ENCODE measurements at regions not wholly inside any gene's neighbourhood (a gene's known extent, or its start where the extent isn't known, plus 50 kb on each side); places are given as distances from the start of the nearest gene placed in this dataset.

DNA sequence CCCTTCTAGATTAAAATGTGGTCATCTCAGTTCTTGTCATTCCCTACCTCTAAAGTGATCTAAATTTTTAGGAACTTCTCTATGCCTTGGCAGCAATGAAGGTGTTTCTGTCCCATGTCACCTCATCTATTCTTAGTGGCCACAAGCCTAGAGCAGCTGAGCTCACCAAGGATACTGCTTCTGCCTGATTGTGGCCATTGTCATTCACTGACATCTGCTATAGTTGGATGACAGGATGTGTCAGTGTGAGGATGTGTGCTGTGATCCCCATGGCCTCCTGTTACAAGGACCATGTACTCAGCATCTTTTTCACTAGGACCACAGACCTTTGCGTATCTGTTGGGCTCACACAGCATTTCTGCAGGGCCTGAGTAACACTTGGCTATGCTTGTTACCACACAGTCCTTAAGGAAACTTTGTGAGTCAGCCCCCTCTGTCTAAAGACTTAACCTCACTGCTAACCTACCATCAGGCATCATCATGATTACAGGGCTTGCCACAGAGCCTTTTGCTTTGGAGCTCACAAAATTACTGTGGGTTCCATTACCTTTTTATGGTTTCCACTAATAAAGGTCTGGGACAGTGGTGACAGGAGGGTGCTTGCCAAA, 421.0 kb downstream of the ADAM29 start:
- Histone ChIP-seq H3K4me1 (ENCODE audit: control insufficient read depth in 1 of 2, extremely low read depth in 1 of 2, insufficient read depth in 2 of 2, low read length in 2 of 2) (no peaks in the 10 kb centered on the region), H3K36me3 (ENCODE audit: control insufficient read depth in 2 of 2, extremely low read depth in 1 of 2, insufficient read depth in 1 of 2, low read length in 1 of 2) (no peaks in the 10 kb centered on the region), H3K27me3 (replicated peaks in 1 of 2; ENCODE audit: control insufficient read depth in 2 of 2, extremely low read depth in 1 of 2, insufficient read depth in 2 of 2, low read length in 1 of 2) (no peaks in the 10 kb centered on the region), H3K27ac (ENCODE audit: low read length) (no peak overlapping the region), H3K4me3 (ENCODE audit: control insufficient read depth in 1 of 2, extremely low read depth in 1 of 2, low read length in 1 of 2) (no peak overlapping the region), H3K9me3 (no peaks in the 10 kb centered on the region)
- ATAC-seq (replicated peaks in 1 of 4), result no peak
- ChIA-PET CTCF (no interaction called here), POLR2A (interaction anchor here in 1 of 2 donors (0.5 kb wide), 1 partner anchor 178 kb away, joined by 3 read pairs; no protein-coding TSS in a partner anchor)
- Mint-ChIP-seq H3K27ac (no peak overlapping the region), H3K4me1 (no peaks in the 10 kb centered on the region), H3K9me3 (peaks cover 5 to 11% (median 8%) of the 10 kb centered on the region in 3 donors), H3K36me3 (no peaks in the 10 kb centered on the region), H3K27me3 (no peaks in the 10 kb centered on the region), H3K4me3 (no peak overlapping the region)
- no peak for DNase-seq
- 57% methylated on average over 1 of the region's 1 CpG for WGBS (ENCODE audit: insufficient coverage)

- no peaks in the 10 kb centered on the region for H3K36me3 ChIP-seq (ENCODE audit: control insufficient read depth in 2 of 2, extremely low read depth in 1 of 2, insufficient read depth in 1 of 2, low read length in 1 of 2)
- 60% methylated on average over 1 of the region's 2 CpGs for WGBS (ENCODE audit: insufficient coverage)
- H3K27me3 Mint-ChIP-seq, result no peaks in the 10 kb centered on the region
- ChIA-PET POLR2A (no interaction called here), CTCF (no interaction called here)
- H3K4me3 Mint-ChIP-seq, result no peak overlapping the region
- ATAC-seq (replicated peaks in 1 of 4), result no peak
- H3K9me3 ChIP-seq, result no peaks in the 10 kb centered on the region
- no peaks in the 10 kb centered on the region for H3K36me3 Mint-ChIP-seq
- no peak overlapping the region for H3K4me3 ChIP-seq (ENCODE audit: control insufficient read depth in 1 of 2, extremely low read depth in 1 of 2, low read length in 1 of 2)
- peaks cover 6 to 17% (median 10%) of the 10 kb centered on the region in 3 donors for H3K9me3 Mint-ChIP-seq
- H3K27ac Mint-ChIP-seq, result no peak overlapping the region
- H3K4me1 ChIP-seq (ENCODE audit: control insufficient read depth in 1 of 2, extremely low read depth in 1 of 2, insufficient read depth in 2 of 2, low read length in 2 of 2), result no peaks in the 10 kb centered on the region
- no peaks in the 10 kb centered on the region for H3K27me3 ChIP-seq (replicated peaks in 1 of 2; ENCODE audit: control insufficient read depth in 2 of 2, extremely low read depth in 1 of 2, insufficient read depth in 2 of 2, low read length in 1 of 2)
- DNase-seq, result no peak
- no peak overlapping the region for H3K27ac ChIP-seq (ENCODE audit: low read length)
- no peaks in the 10 kb centered on the region for H3K4me1 Mint-ChIP-seq
Observed at GRCh38 chr4:175341203-175341755, 423.1 kb downstream of the ADAM29 start.

- H3K27ac ChIP-seq (ENCODE audit: low read length), result no peak overlapping the region
- H3K27me3 Mint-ChIP-seq, result no peaks in the 10 kb centered on the region
- H3K4me3 ChIP-seq (ENCODE audit: control insufficient read depth in 1 of 2, extremely low read depth in 1 of 2, low read length in 1 of 2), result no peak overlapping the region
- no peak for ATAC-seq (replicated peaks in 1 of 4)
- H3K9me3 Mint-ChIP-seq, result peaks cover 9 to 15% (median 11%) of the 10 kb centered on the region in 3 donors
- WGBS (ENCODE audit: insufficient coverage), result no CpG with 5 or more reads among the region's 2 CpGs
- H3K9me3 ChIP-seq, result no peaks in the 10 kb centered on the region
- no peaks in the 10 kb centered on the region for H3K36me3 Mint-ChIP-seq
- no peak overlapping the region for H3K4me3 Mint-ChIP-seq
- no peaks in the 10 kb centered on the region for H3K4me1 Mint-ChIP-seq
- CTCF ChIA-PET, result interaction anchor here in 1 of 2 donors (0.7 kb wide), 1 partner anchor 231 kb away, joined by 8 read pairs; no protein-coding TSS in a partner anchor
- POLR2A ChIA-PET, result no interaction called here
- H3K4me1 ChIP-seq (ENCODE audit: control insufficient read depth in 1 of 2, extremely low read depth in 1 of 2, insufficient read depth in 2 of 2, low read length in 2 of 2), result no peaks in the 10 kb centered on the region
- H3K27ac Mint-ChIP-seq, result no peak overlapping the region
- DNase-seq, result no peak
- H3K36me3 ChIP-seq (ENCODE audit: control insufficient read depth in 2 of 2, extremely low read depth in 1 of 2, insufficient read depth in 1 of 2, low read length in 1 of 2), result no peaks in the 10 kb centered on the region
- H3K27me3 ChIP-seq (replicated peaks in 1 of 2; ENCODE audit: control insufficient read depth in 2 of 2, extremely low read depth in 1 of 2, insufficient read depth in 2 of 2, low read length in 1 of 2), result no peaks in the 10 kb centered on the region
Observed at GRCh38 chr4:175346376-175346775, 428.2 kb downstream of the ADAM29 start.

- H3K27ac Mint-ChIP-seq, result no peak overlapping the region
- peaks cover 4 to 7% (median 7%) of the 10 kb centered on the region in 3 donors for H3K9me3 Mint-ChIP-seq
- CTCF ChIA-PET, result no interaction called here
- no peaks in the 10 kb centered on the region for H3K4me1 ChIP-seq (ENCODE audit: control insufficient read depth in 1 of 2, extremely low read depth in 1 of 2, insufficient read depth in 2 of 2, low read length in 2 of 2)
- H3K4me1 Mint-ChIP-seq, result no peaks in the 10 kb centered on the region
- no peak overlapping the region for H3K27ac ChIP-seq (ENCODE audit: low read length)
- no peak overlapping the region for H3K4me3 ChIP-seq (ENCODE audit: control insufficient read depth in 1 of 2, extremely low read depth in 1 of 2, low read length in 1 of 2)
- H3K36me3 ChIP-seq (ENCODE audit: control insufficient read depth in 2 of 2, extremely low read depth in 1 of 2, insufficient read depth in 1 of 2, low read length in 1 of 2), result no peaks in the 10 kb centered on the region
- POLR2A ChIA-PET, result no interaction called here
- H3K27me3 ChIP-seq (replicated peaks in 1 of 2; ENCODE audit: control insufficient read depth in 2 of 2, extremely low read depth in 1 of 2, insufficient read depth in 2 of 2, low read length in 1 of 2), result no peaks in the 10 kb centered on the region
- DNase-seq (no peak), ATAC-seq (replicated peaks in 1 of 4) (no peak)
- 60% methylated on average over 1 of the region's 3 CpGs for WGBS (ENCODE audit: insufficient coverage)
- H3K4me3 Mint-ChIP-seq, result no peak overlapping the region
- H3K27me3 Mint-ChIP-seq, result no peaks in the 10 kb centered on the region
- no peaks in the 10 kb centered on the region for H3K9me3 ChIP-seq
- no peaks in the 10 kb centered on the region for H3K36me3 Mint-ChIP-seq
Observed at GRCh38 chr4:175350246-175350645, 432.1 kb downstream of the ADAM29 start.

GRCh38 chr4:175351473-175351872, 433.3 kb downstream of the ADAM29 start:
- DNase-seq (no peak), ATAC-seq (replicated peaks in 1 of 4) (no peak)
- H3K27me3 ChIP-seq (replicated peaks in 1 of 2; ENCODE audit: control insufficient read depth in 2 of 2, extremely low read depth in 1 of 2, insufficient read depth in 2 of 2, low read length in 1 of 2), result no peaks in the 10 kb centered on the region
- Mint-ChIP-seq H3K4me1 (no peaks in the 10 kb centered on the region), H3K4me3 (no peak overlapping the region), H3K9me3 (peaks cover 6 to 10% (median 7%) of the 10 kb centered on the region in 3 donors), H3K36me3 (no peaks in the 10 kb centered on the region), H3K27me3 (no peaks in the 10 kb centered on the region), H3K27ac (no peak overlapping the region)
- no peaks in the 10 kb centered on the region for H3K4me1 ChIP-seq (ENCODE audit: control insufficient read depth in 1 of 2, extremely low read depth in 1 of 2, insufficient read depth in 2 of 2, low read length in 2 of 2)
- H3K4me3 ChIP-seq (ENCODE audit: control insufficient read depth in 1 of 2, extremely low read depth in 1 of 2, low read length in 1 of 2), result no peak overlapping the region
- ChIA-PET POLR2A (no interaction called here), CTCF (no interaction called here)
- no peak overlapping the region for H3K27ac ChIP-seq (ENCODE audit: low read length)
- no peaks in the 10 kb centered on the region for H3K36me3 ChIP-seq (ENCODE audit: control insufficient read depth in 2 of 2, extremely low read depth in 1 of 2, insufficient read depth in 1 of 2, low read length in 1 of 2)
- no CpG with 5 or more reads among the region's 2 CpGs for WGBS (ENCODE audit: insufficient coverage)
- no peaks in the 10 kb centered on the region for H3K9me3 ChIP-seq

- WGBS (ENCODE audit: insufficient coverage), result 93% methylated on average over 2 of the region's 6 CpGs
- Mint-ChIP-seq H3K4me3 (no peak overlapping the region), H3K4me1 (no peaks in the 10 kb centered on the region), H3K27ac (no peak overlapping the region), H3K27me3 (no peaks in the 10 kb centered on the region), H3K9me3 (peaks cover 0 to 3% (median 0%) of the 10 kb centered on the region in 3 donors), H3K36me3 (no peaks in the 10 kb centered on the region)
- H3K27me3 ChIP-seq (replicated peaks in 1 of 2; ENCODE audit: control insufficient read depth in 2 of 2, extremely low read depth in 1 of 2, insufficient read depth in 2 of 2, low read length in 1 of 2), result no peaks in the 10 kb centered on the region
- H3K4me1 ChIP-seq (ENCODE audit: control insufficient read depth in 1 of 2, extremely low read depth in 1 of 2, insufficient read depth in 2 of 2, low read length in 2 of 2), result no peaks in the 10 kb centered on the region
- CTCF ChIA-PET, result interaction anchor here in 1 of 2 donors (0.7 kb wide), 1 partner anchor 933 kb away, joined by 3 read pairs; no protein-coding TSS in a partner anchor
- POLR2A ChIA-PET, result no interaction called here
- ATAC-seq (replicated peaks in 1 of 4), result no peak
- no peak for DNase-seq
- no peaks in the 10 kb centered on the region for H3K36me3 ChIP-seq (ENCODE audit: control insufficient read depth in 2 of 2, extremely low read depth in 1 of 2, insufficient read depth in 1 of 2, low read length in 1 of 2)
- no peaks in the 10 kb centered on the region for H3K9me3 ChIP-seq
- H3K27ac ChIP-seq (ENCODE audit: low read length), result no peak overlapping the region
- no peak overlapping the region for H3K4me3 ChIP-seq (ENCODE audit: control insufficient read depth in 1 of 2, extremely low read depth in 1 of 2, low read length in 1 of 2)
Observed at GRCh38 chr4:175369087-175369486, 443.0 kb downstream of the GPM6A start.
